ENCODE measurements at regions not wholly inside any gene's neighbourhood (a gene's known extent, or its start where the extent isn't known, plus 50 kb on each side); places are given as distances from the start of the nearest gene placed in this dataset.

GRCh38 chr2:57936216-57936615 lies 110.4 kb upstream of the VRK2 start:
- H3K4me3 ChIP-seq (ENCODE audit: low read length in 3 of 3), result no peak overlapping the region
- H3K9ac ChIP-seq (ENCODE audit: low read length in 3 of 3), result no peak overlapping the region
- no peaks in the 10 kb centered on the region for H3K27me3 ChIP-seq (ENCODE audit: control insufficient read depth, insufficient read depth, low read length)
- H3K36me3 ChIP-seq (ENCODE audit: control insufficient read depth in 2 of 3, insufficient read depth in 3 of 3, low read length in 3 of 3), result no peaks in the 10 kb centered on the region
- FAIRE-seq (no peak), DNase-seq (no peak)
- no peak for TF ChIP-seq CTCF (IDR thresholded peaks at IDR 0.05; ENCODE audit: borderline replicate concordance, extremely low read depth, insufficient read depth)
- H3K9me3 ChIP-seq (ENCODE audit: control insufficient read depth in 2 of 3, insufficient read depth in 1 of 3, low read length in 3 of 3), result peaks cover 0 to 5% (median 0%) of the 10 kb centered on the region in 3 donors
- H3K27ac ChIP-seq (ENCODE audit: low read depth in 2 of 2, low read length in 2 of 2), result no peak overlapping the region
- intact Hi-C loops (cut with DNase I), result no loop called here
- H3K4me1 ChIP-seq (ENCODE audit: control insufficient read depth in 2 of 3, insufficient read depth in 2 of 3, low read depth in 1 of 3, low read length in 3 of 3), result no peaks in the 10 kb centered on the region

GRCh38 chr2:57937456-57937855 lies 109.2 kb upstream of the VRK2 start:
- no peak for DNase-seq
- H3K9me3 ChIP-seq (ENCODE audit: control insufficient read depth in 2 of 3, insufficient read depth in 1 of 3, low read length in 3 of 3), result peaks cover 0 to 5% (median 0%) of the 10 kb centered on the region in 3 donors
- no peaks in the 10 kb centered on the region for H3K36me3 ChIP-seq (ENCODE audit: control insufficient read depth in 2 of 3, insufficient read depth in 3 of 3, low read length in 3 of 3)
- no peak overlapping the region for H3K9ac ChIP-seq (ENCODE audit: low read length in 3 of 3)
- H3K4me3 ChIP-seq (ENCODE audit: low read length in 3 of 3), result no peak overlapping the region
- H3K27me3 ChIP-seq (ENCODE audit: control insufficient read depth, insufficient read depth, low read length), result no peaks in the 10 kb centered on the region
- no peak for TF ChIP-seq CTCF (IDR thresholded peaks at IDR 0.05; ENCODE audit: borderline replicate concordance, extremely low read depth, insufficient read depth)
- intact Hi-C loops (cut with DNase I), result no loop called here
- FAIRE-seq, result no peak
- H3K27ac ChIP-seq (ENCODE audit: low read depth in 2 of 2, low read length in 2 of 2), result no peak overlapping the region
- no peaks in the 10 kb centered on the region for H3K4me1 ChIP-seq (ENCODE audit: control insufficient read depth in 2 of 3, insufficient read depth in 2 of 3, low read depth in 1 of 3, low read length in 3 of 3)

- DNase-seq (no peak), FAIRE-seq (no peak)
- no peak for TF ChIP-seq CTCF (IDR thresholded peaks at IDR 0.05; ENCODE audit: borderline replicate concordance, extremely low read depth, insufficient read depth)
- Histone ChIP-seq H3K4me1 (ENCODE audit: control insufficient read depth in 2 of 3, insufficient read depth in 2 of 3, low read depth in 1 of 3, low read length in 3 of 3) (no peaks in the 10 kb centered on the region), H3K9me3 (ENCODE audit: control insufficient read depth in 2 of 3, insufficient read depth in 1 of 3, low read length in 3 of 3) (no peaks in the 10 kb centered on the region), H3K27ac (ENCODE audit: low read depth in 2 of 2, low read length in 2 of 2) (no peak overlapping the region), H3K36me3 (ENCODE audit: control insufficient read depth in 2 of 3, insufficient read depth in 3 of 3, low read length in 3 of 3) (no peaks in the 10 kb centered on the region), H3K4me3 (ENCODE audit: low read length in 3 of 3) (no peak overlapping the region), H3K27me3 (ENCODE audit: control insufficient read depth, insufficient read depth, low read length) (no peaks in the 10 kb centered on the region), H3K9ac (ENCODE audit: low read length in 3 of 3) (no peak overlapping the region)
- intact Hi-C loops (cut with DNase I), result no loop called here
Measured at GRCh38 chr2:57941816-57942215, 104.8 kb upstream of the VRK2 start.

- H3K27ac ChIP-seq (ENCODE audit: low read depth in 2 of 2, low read length in 2 of 2), result no peak overlapping the region
- intact Hi-C loops (cut with DNase I), result no loop called here
- FAIRE-seq, result no peak
- no peak overlapping the region for H3K4me3 ChIP-seq (ENCODE audit: low read length in 3 of 3)
- no peaks in the 10 kb centered on the region for H3K36me3 ChIP-seq (ENCODE audit: control insufficient read depth in 2 of 3, insufficient read depth in 3 of 3, low read length in 3 of 3)
- no peaks in the 10 kb centered on the region for H3K4me1 ChIP-seq (ENCODE audit: control insufficient read depth in 2 of 3, insufficient read depth in 2 of 3, low read depth in 1 of 3, low read length in 3 of 3)
- H3K27me3 ChIP-seq (ENCODE audit: control insufficient read depth, insufficient read depth, low read length), result no peaks in the 10 kb centered on the region
- no peaks in the 10 kb centered on the region for H3K9me3 ChIP-seq (ENCODE audit: control insufficient read depth in 2 of 3, insufficient read depth in 1 of 3, low read length in 3 of 3)
- DNase-seq, result peak in 2 of 5 donors; percentile 10 to 12
- no peak for TF ChIP-seq CTCF (IDR thresholded peaks at IDR 0.05; ENCODE audit: borderline replicate concordance, extremely low read depth, insufficient read depth)
- no peak overlapping the region for H3K9ac ChIP-seq (ENCODE audit: low read length in 3 of 3)
Measured at GRCh38 chr2:57943315-57943714, 103.3 kb upstream of the VRK2 start.

Data from kidney (tissue), 13 donors.